Astrocyte (in vitro differentiated cells and primary cell): ENCODE measurements at regions not wholly inside any gene's neighbourhood (a gene's known extent, or its start where the extent isn't known, plus 50 kb on each side); places are given as distances from the start of the nearest gene placed in this dataset.

ENCODE experiments used
- DNase-seq: peaks from one replicate; pipeline ENCODE4 v3.0.0-alpha.2; 2010; ENCODE audit warnings: low read depth
- FAIRE-seq: peaks from 2 replicates; lab custom pipeline; 2011; peaks lifted over from hg19 to GRCh38; lab: Jason Lieb, UNC
- H2AFZ ChIP-seq: 2 replicates; pipeline ENCODE4 v1.6.0; 2012; ENCODE audit warnings: low read depth, low read length, inconsistent platforms
- H3K27ac ChIP-seq: 2 replicates; pipeline ENCODE4 v1.5.1; 2011; ENCODE audit warnings: low read depth, low read length, inconsistent platforms
- H3K27me3 ChIP-seq: 2 replicates; pipeline ENCODE4 v1.6.0; 2011; ENCODE audit warnings: low read length, inconsistent platforms; ENCODE audit not compliant: insufficient read depth
- H3K36me3 ChIP-seq: 2 replicates; pipeline ENCODE4 v1.5.1; 2011; ENCODE audit warnings: low read length, inconsistent platforms; ENCODE audit not compliant: insufficient read depth
- H3K4me1 ChIP-seq: 2 replicates; pipeline ENCODE4 v1.5.1; 2011; ENCODE audit warnings: low read length, inconsistent platforms; ENCODE audit not compliant: insufficient read depth
- H3K4me2 ChIP-seq: 2 replicates; pipeline ENCODE4 v1.6.0; 2012; ENCODE audit warnings: low read length, inconsistent platforms
- H3K4me3 ChIP-seq: 2 replicates; pipeline ENCODE4 v1.5.1; 2011; ENCODE audit warnings: low read depth, mild to moderate bottlenecking, low read length, inconsistent platforms; ENCODE audit not compliant: insufficient read depth
- H3K79me2 ChIP-seq: 2 replicates; pipeline ENCODE4 v1.6.0; 2012; ENCODE audit warnings: mild to moderate bottlenecking, low read length, inconsistent platforms; ENCODE audit not compliant: insufficient read depth
- H3K9ac ChIP-seq: 2 replicates; pipeline ENCODE4 v1.6.0; 2012; ENCODE audit warnings: mild to moderate bottlenecking, low read length, inconsistent platforms
- H3K9me3 ChIP-seq: 2 replicates; pipeline ENCODE4 v1.5.1; 2012; ENCODE audit warnings: low read depth, mild to moderate bottlenecking, low read length, inconsistent platforms; ENCODE audit not compliant: insufficient read depth
- H4K20me1 ChIP-seq: 2 replicates; pipeline ENCODE4 v1.6.0; 2012; ENCODE audit warnings: low read length, inconsistent platforms; ENCODE audit not compliant: insufficient read depth
- H3K27ac Mint-ChIP-seq: one replicate; pipeline ENCODE4 v1.8.0; 2021; ENCODE audit warnings: mild to moderate bottlenecking, mixed read lengths; ENCODE audit not compliant: unreplicated experiment
- H3K27me3 Mint-ChIP-seq: one replicate; pipeline ENCODE4 v1.8.0; 2021; ENCODE audit warnings: low read depth, mixed read lengths; ENCODE audit not compliant: unreplicated experiment
- H3K36me3 Mint-ChIP-seq: one replicate; pipeline ENCODE4 v1.8.0; 2021; ENCODE audit warnings: low read depth, mixed read lengths; ENCODE audit not compliant: unreplicated experiment
- H3K4me1 Mint-ChIP-seq: one replicate; pipeline ENCODE4 v1.8.0; 2021; ENCODE audit warnings: low read depth, mixed read lengths; ENCODE audit not compliant: unreplicated experiment
- H3K4me3 Mint-ChIP-seq: one replicate; pipeline ENCODE4 v1.8.0; 2021; ENCODE audit warnings: mild to moderate bottlenecking, moderate library complexity, mixed read lengths; ENCODE audit not compliant: unreplicated experiment
- H3K9me3 Mint-ChIP-seq: one replicate; pipeline ENCODE4 v1.8.0; 2021; ENCODE audit warnings: mild to moderate bottlenecking, mixed read lengths; ENCODE audit not compliant: unreplicated experiment
- CTCF ChIP-seq: IDR thresholded peaks from 2 replicates; pipeline ENCODE4 v1.5.1; 2011; ENCODE audit warnings: low read depth, mild to moderate bottlenecking, inconsistent platforms, low read length, moderate library complexity; ENCODE audit not compliant: insufficient read depth
- EZH2 ChIP-seq: IDR thresholded peaks from 2 replicates; pipeline ENCODE4 v1.6.1; 2012; ENCODE audit warnings: mild to moderate bottlenecking, low read length, inconsistent platforms; ENCODE audit not compliant: insufficient read depth

GRCh38 chr5:68548959-68549676 lies 333.6 kb downstream of the PIK3R1 start:
- Histone ChIP-seq H2AFZ (no peak overlapping the region), H3K4me2 (peak overlapping the region; percentile 28), H3K4me1 (peaks cover 12% of the 10 kb centered on the region), H3K79me2 (no peaks in the 10 kb centered on the region), H3K36me3 (no peaks in the 10 kb centered on the region), H4K20me1 (no peaks in the 10 kb centered on the region), H3K27me3 (no peaks in the 10 kb centered on the region), H3K27ac (no peak overlapping the region), H3K9ac (no peak overlapping the region), H3K4me3 (no peak overlapping the region), H3K9me3 (no peaks in the 10 kb centered on the region)
- FAIRE-seq (peak; percentile 55), DNase-seq (peak; percentile 87)
- Mint-ChIP-seq H3K27me3 (no peaks in the 10 kb centered on the region), H3K36me3 (no peaks in the 10 kb centered on the region), H3K4me1 (peaks cover 31% of the 10 kb centered on the region), H3K4me3 (no peak overlapping the region), H3K27ac (no peak overlapping the region), H3K9me3 (peaks cover 2% of the 10 kb centered on the region)
- TF ChIP-seq EZH2: no peak
- no peak for TF ChIP-seq CTCF

DNA sequence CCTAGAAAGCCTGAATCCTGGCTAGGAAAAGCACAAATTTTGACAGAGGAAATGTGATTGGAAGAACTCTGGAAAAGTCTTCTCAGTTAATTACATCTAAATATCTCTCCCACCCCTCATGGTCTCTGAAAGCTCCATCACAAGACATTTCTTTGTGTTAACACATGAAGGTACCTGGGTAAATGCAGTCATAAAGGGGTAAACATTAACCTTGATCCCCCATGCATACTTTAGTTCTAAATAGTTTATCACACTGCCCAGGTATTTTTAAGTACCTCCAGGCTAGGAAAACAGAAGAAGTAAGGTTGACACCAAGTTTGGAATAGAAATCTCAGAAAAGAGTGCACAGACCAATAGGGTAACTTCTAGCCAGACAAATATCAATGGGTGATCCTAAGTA lies 334.5 kb downstream of the PIK3R1 start:
- Histone ChIP-seq H3K4me1 (peaks cover 12% of the 10 kb centered on the region), H2AFZ (no peak overlapping the region), H3K4me3 (no peak overlapping the region), H3K27me3 (no peaks in the 10 kb centered on the region), H3K79me2 (no peaks in the 10 kb centered on the region), H3K27ac (no peak overlapping the region), H3K36me3 (no peaks in the 10 kb centered on the region), H3K9ac (no peak overlapping the region), H4K20me1 (no peaks in the 10 kb centered on the region), H3K4me2 (no peak overlapping the region), H3K9me3 (no peaks in the 10 kb centered on the region)
- no peaks in the 10 kb centered on the region for H3K36me3 Mint-ChIP-seq
- no peak for FAIRE-seq
- H3K4me1 Mint-ChIP-seq: peaks cover 27% of the 10 kb centered on the region
- peaks cover 2% of the 10 kb centered on the region for H3K9me3 Mint-ChIP-seq
- TF ChIP-seq EZH2: no peak
- no peak for TF ChIP-seq CTCF
- no peak overlapping the region for H3K27ac Mint-ChIP-seq
- H3K4me3 Mint-ChIP-seq: no peak overlapping the region
- H3K27me3 Mint-ChIP-seq: no peaks in the 10 kb centered on the region
- no peak for DNase-seq

GRCh38 chr5:68551436-68551835 lies 335.9 kb downstream of the PIK3R1 start:
- no peak overlapping the region for H3K4me3 ChIP-seq
- H3K27me3 ChIP-seq: no peaks in the 10 kb centered on the region
- H3K27me3 Mint-ChIP-seq: no peaks in the 10 kb centered on the region
- H3K4me3 Mint-ChIP-seq: peak overlapping the region; percentile 13
- H3K9me3 Mint-ChIP-seq: peaks cover 2% of the 10 kb centered on the region
- H3K9ac ChIP-seq: no peak overlapping the region
- DNase-seq (no peak), FAIRE-seq (no peak)
- H3K27ac ChIP-seq: no peak overlapping the region
- no peaks in the 10 kb centered on the region for H3K79me2 ChIP-seq
- no peaks in the 10 kb centered on the region for H3K36me3 Mint-ChIP-seq
- no peak for TF ChIP-seq CTCF
- no peak for TF ChIP-seq EZH2
- no peaks in the 10 kb centered on the region for H3K9me3 ChIP-seq
- no peak overlapping the region for H3K4me2 ChIP-seq
- H2AFZ ChIP-seq: no peak overlapping the region
- peaks cover 12% of the 10 kb centered on the region for H3K4me1 ChIP-seq
- H3K4me1 Mint-ChIP-seq: peaks cover 22% of the 10 kb centered on the region
- no peaks in the 10 kb centered on the region for H3K36me3 ChIP-seq
- H4K20me1 ChIP-seq: no peaks in the 10 kb centered on the region
- peak overlapping the region; percentile 67 for H3K27ac Mint-ChIP-seq
